ENCODE measurements at regions not wholly inside any gene's neighbourhood (a gene's known extent, or its start where the extent isn't known, plus 50 kb on each side); places are given as distances from the start of the nearest gene placed in this dataset.

DNA sequence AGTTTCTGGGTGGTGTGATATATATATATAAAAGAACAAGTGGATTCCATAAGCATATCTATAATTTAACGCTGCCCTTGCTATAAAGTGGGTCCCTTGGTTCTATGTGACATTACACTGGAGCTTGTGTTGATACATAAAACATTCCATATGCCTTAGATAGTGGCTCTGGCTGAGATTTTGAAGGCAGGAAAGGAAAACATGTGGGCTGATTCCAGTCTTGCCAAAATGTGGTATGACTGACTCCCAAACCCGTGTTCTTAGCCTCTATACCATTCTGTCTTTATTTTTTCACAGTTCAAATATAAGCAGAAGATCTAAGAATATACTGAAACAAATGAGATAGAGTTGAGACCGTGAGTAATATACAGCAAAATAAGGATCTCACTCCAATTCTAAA, 522.8 kb upstream of the LRRC4C start:
- DNase-seq, result no peak

DNA sequence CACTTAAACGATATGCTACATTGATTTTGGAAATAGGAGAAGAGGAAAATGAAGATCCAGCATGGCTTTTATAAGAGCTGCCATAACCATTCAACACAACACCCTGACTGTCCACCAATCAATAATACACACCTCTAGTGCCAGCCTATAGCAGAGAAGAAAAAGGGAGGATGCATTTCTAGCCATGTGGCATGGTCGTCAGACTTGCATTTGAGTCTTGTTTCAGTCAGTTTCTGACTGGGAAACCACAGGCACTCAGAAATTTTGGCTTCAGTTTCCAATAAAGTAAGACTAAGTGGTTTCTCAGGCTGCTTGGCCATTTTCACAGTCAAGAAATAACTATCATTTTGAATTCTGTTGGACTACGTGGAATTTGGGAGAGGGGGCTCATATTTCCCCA, 523.5 kb upstream of the LRRC4C start:
- no peak for DNase-seq

DNA sequence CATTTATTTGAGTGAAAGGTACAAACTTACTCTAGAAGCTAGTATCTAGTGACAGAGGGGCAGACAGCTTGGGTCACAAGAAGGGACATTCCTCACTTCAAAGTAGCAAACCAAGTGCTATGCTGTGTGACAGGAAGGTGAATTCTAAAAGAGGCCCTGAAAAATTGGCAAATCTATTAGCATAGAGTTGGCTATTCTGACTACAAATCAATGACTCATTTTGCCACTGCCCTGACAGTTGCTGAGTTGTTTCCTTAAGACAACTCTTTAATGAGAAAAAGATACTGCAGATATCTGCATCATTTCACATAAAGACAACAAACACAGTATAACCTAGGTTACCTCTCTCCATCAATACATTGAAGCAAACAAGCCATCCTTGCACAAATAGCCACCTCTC, 524.0 kb upstream of the LRRC4C start:
- DNase-seq, result no peak

DNA sequence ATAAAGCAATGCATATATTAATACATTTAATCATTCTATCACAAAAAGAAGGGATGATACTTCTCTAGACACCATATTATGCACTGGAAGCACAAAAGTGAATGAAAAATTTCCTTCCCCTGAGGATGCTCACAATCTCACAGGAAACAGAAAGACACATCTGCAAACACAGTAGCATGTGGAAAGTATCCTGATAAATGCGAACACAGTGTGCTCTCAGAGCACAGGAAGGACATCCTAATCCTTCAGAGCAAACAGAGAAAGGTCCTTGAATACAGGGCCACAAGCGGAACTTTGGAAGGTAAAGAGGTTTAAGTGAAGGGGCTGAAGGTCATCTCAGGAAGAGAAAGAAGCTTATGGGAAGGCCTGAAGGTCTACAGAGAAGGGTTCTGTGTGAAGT, 524.6 kb upstream of the LRRC4C start:
- no peak for DNase-seq

DNA sequence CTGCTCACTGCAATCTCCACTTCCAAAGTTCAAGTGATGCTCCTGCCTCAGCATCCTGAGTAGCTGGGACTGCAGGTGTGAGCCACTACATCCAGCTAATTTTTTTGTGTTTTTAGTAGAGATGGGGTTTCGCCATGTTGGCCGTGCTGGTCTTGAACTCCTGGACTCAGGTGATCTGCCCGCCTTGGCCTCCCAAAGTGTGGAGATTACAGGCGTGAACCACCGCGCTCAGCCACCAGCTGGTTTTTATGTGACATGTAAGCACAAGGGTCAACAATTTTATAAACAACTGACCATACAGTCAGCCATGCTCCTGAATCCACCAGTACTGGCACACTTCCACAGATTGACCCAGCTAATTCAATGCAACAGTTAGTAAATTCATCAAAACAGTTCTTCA, 526.3 kb upstream of the LRRC4C start:
- DNase-seq, result no peak

DNA sequence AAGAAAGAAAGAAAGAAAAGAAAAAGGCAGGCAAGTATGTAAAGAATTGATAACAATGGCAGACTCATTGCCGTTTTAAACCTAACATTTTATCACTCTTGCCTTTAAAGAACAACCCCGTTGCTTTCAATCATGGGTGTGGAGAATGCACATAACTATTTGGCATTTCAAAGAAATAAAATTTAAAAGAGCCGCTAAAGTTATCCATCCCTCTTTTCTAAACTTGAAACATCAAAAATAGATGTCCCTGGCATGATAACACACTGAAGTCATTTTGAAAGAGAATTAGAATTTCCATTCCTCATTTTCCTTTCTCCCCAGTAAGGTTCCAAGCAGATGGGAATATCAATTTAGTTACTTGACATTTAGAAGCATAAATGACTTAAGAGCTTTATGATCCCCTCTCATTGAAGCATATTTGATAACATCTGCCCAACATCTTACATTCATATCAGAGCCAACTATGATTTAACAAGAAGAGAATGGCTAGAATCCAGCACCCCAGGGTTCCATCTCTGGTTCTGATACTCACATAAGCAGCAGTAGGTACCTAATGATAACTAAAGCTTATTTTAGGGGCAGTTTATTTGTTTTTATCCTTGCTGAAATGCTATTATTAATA, 529.6 kb upstream of the LRRC4C start:
- DNase-seq, result no peak

DNA sequence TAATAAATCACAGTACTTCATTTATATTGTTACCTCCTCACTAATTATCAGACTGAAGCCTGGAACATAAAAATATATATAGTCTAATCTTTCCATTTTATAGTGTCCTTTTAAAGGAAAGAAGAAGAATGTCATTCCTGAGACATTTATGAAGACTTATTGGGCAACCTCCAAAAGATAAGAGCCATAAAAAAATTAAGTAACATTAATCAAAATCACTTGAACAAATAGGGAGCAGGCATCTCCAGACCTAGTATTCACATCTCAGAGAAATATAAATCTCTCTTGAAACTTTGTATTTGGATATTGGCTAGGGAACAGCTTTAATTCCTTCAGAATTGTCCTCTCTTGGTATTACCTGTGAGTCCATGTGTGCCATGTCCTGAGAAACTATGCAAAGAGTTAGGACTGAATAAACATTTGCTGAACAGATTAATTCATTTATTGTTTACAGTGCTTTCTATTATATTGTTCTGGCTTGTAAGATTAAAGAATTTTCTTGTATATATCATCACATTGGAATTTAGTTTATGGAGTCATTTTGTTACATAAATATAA, 530.5 kb upstream of the LRRC4C start:
- DNase-seq, result no peak

DNA sequence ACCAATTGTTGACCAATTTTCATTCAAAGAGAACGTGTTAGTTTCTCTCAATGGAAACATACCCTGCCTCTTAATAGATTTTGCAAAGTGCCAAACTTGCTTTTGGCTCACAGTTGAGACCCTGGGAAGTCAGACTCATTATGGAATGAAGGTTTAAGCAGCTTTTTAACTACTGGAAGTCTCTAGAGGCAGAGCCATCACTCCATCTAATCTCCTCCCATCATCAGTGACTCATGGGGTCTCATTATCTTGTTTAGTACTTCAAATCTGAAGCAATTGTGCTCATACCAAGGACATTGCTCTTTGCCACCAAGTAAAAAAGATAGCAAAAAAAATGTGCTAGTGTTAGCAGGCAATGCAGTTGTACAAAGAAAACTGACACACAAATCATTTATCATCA, 537.1 kb upstream of the LRRC4C start:
- no peak for DNase-seq

DNA sequence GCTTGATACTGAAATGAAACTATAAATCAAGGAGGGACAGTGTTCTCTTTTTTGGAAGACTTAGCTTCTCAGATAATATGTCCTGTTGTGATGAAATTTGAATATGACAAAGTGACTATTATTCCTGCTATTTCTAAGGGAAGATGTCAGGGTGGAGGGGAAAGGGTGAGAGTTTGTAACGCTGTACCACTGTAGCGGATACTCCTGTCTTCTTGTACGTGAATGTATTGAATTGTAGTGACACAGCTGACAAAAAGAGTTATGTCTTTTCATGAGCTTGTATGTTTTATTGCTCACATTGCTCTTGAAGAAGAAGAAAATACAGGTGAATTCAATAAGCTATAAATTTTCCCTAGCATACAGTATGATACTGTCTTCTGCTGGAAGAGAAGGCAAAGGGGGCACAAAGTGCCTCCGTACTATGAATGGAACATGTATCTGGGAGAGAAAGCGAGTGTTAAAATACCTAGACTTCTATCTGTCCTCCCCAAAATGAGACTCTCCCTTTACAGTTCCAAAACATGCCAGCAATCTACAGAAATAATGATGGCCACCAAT, 538.5 kb upstream of the LRRC4C start:
- no peak for DNase-seq

DNA sequence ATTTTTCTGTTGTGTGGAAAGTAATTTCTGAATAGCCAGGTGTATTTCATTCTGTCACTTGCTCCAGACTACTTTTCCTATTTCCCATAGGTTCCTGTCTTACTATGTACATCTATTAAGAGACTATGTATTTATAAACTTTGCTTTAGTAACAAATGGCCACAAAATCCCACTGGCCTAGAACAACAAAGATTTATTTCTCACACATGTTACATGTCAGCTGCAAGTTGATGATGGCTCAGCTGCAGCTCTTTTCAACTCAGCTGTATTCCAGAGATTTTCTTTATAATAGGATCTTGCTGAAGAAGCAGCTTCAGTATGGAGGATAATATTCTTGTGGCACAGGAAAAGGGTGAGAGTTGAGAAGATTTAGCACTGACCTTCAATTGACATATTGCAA, 539.6 kb upstream of the LRRC4C start:
- DNase-seq, result no peak

DNA sequence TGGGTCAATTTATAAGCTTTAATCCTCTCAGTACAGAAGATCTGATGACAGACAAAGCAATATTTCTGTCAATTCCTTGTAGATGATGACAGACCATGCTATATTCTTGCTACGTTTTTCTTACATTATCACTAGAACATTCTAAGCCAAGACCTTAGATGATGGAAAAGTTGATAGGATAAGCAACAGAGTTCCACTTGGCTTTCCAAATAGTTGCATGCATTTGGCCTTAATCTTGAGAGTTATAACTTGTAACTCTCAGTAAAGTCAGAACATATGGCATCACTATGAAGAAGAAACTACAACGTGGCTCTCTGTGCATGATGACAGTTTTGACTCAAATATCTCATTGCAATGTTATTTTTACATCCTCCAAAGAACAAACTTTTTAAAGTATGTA, 544.3 kb upstream of the LRRC4C start:
- no peak for DNase-seq

DNA sequence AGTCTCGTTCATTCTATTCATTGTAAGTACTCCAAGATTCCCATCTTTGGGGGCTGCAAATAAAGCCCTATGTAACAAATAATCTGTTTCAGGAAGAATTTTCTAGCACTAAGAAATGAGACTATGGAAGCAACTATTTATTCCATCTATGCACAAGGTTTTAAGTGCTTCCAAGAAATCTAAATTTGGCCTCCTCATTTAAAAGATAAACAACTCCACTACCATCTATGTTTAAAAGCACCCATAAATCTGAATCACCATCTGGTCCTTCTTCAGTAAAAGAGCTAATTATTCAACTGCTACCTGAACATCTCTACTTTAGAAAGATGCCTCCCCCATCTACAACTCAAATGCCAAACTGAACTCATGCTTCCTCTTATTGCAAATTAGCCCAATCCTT, 547.3 kb upstream of the LRRC4C start:
- no peak for DNase-seq

DNA sequence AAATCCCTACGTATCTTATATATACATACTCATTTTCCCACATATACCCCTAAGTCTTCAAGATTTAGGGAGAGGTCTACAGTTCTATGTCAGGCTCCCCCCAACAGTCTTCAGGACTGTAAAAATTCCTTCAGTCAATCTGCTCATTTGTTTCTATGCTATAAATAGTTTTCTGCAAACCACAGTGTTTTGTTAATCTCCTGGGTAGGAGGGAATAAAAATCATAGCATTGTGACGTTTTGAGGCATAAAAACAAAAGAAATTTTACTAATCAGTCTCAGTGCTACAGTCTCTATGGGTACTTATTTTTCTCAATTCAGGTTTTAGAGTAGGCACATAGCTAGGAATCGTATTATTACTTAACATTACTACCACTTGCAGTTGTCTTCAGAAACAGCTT, 552.8 kb upstream of the LRRC4C start:
- no peak for DNase-seq

DNA sequence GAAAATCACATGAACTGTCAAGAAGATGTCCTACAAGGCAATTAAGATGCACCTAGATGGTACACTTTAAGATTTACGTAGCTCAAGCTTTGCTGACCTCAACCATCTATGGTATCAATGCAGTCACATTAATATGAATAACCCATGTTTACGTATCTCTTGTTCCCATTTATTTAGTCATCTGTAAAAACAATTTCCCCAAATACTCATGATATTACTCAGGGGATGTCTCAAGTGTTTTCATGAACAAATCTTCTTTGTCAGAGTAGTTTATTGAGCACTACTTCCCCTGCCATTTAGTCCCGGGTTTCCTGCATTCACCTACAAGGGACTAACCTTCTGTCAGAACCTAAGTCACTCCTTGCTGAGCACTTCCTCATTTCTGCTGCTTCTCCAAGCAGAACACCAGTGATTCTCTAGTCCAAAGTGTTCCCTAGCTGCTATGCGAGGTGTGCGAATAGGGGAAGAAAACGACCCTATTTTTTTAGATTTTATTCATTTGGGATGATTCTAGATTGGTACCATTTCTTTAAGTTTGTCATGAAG, 554.3 kb upstream of the LRRC4C start:
- no peak for DNase-seq

DNA sequence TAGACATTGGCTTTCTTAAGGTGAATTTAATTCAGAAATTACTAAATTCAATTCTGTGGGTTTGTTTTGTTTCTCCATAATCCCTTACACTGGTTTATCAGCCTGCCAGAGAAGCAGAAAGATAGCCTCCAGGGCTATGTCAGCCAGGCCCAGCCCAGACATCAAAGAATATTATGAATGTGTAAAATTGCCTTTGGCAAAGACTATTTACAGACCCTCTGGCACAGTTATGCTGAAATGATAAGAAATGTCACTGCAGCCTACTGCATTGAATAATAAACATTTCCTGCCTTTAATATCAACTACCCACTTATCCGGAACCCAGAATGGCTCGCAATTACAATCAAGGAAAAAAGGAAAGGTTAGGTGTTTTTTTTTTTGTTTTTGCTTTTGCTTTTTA, 562.5 kb upstream of the LRRC4C start:
- no peak for DNase-seq

DNA sequence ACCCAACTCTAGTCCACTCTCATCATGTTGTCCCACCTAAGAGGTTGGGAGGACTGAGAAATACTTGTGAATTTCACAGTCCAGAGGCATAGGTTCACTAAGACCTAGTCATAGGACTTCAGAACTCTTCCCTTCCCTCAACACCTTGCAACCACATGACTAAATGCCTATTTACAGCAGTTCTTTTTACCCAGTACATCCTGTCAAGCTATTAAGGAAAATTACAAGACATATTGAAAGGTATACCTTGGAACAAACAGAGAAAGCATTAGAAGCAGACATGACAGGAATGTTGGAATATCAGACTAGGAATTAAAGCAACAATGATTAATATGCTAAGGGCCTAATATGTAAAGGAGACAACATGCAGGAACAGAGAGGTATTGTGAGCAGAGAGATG, 563.8 kb upstream of the LRRC4C start:
- DNase-seq, result no peak

DNA sequence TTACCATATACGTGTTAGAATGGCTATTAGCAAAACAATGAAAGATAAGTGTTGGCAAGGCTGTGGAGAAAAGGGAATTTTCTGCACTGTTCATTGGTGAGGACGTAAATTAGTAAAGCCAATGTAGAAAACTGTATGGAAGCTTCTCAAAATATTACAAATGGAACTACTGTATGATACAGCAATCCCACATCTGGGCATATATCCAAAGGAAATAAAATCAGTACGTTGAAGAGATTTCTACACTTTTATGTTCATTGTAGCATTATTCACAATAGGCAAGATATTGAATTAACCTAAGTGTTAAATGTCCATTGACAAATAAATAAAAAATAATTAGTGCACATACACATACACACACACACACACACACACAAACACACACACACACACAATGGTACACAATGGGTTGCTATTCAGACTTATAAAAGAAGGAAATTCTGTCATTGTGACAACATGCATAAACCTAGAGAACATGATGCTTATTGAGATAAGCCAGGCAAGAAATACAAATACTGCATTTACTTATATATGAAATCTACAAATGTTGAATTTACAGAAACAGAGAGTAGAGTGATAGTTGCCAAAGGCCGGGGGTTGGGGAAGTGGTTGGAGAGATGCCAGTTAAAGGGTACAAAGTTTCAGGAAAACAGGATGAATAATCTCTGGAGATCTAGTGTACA, 565.8 kb upstream of the LRRC4C start:
- DNase-seq, result no peak

DNA sequence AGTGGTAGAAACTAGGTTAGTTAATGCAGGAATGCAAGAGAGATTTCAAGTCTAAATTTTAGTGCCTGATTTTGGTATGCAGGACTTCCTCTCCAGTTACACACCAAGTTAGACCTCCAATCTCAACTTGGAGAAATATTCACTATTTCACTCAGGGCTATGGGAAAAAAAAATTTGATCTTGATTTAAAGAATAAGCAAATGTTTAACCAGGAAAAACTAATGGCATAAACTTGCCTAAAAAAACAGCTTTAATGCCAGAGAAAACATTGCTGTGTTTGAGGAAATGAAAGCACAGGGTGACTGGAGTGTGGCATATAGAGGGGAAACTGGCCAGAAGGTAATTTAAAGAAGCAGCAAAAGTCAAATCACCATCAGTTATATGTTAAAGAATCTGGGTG, 575.4 kb upstream of the LRRC4C start:
- DNase-seq, result no peak

DNA sequence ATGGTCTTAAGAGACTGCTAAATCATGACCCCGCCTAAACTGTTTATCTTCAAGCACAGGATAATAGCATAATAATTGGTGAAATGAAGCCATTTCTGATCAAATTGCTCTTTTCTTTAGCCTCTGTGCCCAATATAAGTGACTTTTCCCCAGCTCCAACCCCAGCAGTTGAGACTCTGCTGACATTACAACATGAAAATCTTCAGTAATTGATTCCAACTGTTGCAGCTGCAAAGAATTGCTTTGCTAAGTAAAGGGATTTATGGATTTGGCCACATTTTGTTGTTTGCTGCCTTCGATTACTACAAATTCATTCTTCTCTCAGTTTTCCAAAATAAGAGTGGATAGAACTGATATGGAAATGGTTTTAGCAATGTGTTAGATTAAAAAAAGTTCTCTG, 576.7 kb upstream of the LRRC4C start:
- no peak for DNase-seq

DNA sequence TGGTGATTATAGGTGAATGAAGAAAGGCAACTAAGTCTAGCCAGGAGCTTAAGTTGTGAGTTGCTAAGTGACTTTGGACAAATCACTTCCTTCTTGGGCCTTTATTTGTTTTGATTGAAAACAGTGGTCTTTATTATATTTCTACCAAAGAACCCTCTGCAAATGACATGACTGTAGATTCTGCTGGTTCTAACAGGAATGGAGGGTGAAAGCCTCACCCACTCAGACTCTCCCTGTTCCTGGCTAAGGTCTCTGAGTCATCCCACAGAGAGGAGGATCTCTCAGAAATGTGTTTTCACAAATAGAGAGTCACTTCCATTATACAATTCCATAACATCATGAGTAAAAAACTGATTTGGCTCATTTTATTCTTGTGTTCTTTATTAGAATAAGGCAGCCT, 583.9 kb upstream of the LRRC4C start:
- no peak for DNase-seq

DNA sequence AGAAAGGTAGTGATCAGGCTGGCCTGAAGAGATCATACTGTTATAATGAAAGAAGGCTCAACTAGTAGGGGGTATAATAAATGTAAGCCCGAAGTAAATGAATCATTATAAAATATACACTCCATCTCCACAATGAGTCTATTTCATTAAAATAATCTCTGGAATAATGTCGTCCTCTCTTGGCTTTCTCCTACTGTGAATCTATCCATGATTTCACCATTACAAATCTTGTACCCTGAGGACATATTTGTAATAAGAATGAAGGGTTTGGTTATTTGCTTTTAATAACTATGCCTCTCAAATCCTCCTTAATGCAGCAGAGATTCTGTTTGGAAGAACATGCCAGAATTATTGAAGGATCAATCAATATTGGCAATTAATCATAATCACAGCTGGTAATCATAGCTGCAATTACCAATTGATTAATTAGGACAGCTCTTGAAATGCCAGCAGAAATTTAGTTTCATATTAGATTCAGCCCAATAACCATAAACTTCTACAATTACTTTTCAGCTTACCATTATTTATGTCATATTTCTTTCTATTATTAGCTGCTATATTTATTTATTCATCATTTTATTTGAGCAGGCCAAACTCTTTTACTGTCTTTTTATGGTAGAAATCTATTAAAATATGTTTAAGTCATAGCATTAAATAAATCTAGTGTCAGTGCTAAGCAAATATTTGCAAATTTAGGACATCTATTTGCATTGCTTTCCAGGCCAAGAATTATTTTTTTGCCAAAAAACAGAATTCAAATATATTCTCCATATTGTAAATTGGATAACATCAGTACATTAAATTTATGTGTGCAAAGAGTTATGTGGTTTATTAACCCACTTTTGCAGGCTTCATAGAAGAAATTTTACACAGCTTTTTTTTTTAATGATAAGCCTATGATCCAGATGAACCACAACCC, 588.4 kb upstream of the LRRC4C start:
- DNase-seq, result no peak

DNA sequence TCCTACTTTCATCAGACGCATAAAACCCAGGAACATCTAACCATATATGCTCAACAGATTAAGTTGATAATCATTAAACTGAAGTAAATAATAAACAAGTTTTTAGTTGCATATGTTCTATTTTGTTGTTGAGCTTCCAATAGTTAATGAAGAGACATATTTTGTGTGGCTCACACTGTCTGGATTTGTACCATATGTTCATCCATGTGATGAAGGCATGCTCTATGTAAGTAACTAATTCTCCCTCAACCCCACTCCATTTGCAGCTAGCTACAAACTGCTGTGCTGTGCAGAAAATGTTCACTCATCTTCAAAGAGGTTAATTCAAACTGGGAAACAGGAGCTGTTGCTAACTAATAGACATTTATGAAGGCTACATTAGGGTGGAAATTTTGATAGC, 589.7 kb upstream of the LRRC4C start:
- DNase-seq, result no peak

DNA sequence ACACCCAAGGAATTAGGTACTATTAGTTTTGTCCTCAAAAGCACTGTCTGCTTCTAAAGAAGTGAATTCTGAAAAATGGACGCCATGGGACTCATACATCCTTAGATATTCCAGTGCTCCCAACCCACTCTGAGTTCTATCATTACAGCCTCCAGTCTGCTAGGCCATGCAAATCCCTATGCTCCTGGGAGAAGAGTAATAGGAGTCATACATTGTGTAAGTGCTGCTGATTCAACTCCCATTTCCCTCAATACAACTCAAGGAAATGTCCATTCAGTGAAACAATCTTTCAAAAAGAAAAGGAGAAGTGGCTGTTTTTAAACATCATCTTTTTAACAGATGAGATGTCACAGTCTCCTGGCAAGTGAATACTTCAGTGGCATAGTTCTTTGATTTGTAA, 590.2 kb upstream of the LRRC4C start:
- no peak for DNase-seq
